Cardiac muscle cell (in vitro differentiated cells and primary cell): ENCODE measurements at regions not wholly inside any gene's neighbourhood (a gene's known extent, or its start where the extent isn't known, plus 50 kb on each side); places are given as distances from the start of the nearest gene placed in this dataset.

Experiments used
- DNase-seq, 2 donors: peaks; one replicate each; pipeline versions ENCODE4 v3.0.0 to v3.0.0-alpha.2; 2010 to 2017; ENCODE audit warnings: low read depth in 1 of 2, low spot score in 1 of 2
- H3K27ac ChIP-seq: fragments of 200-600 bp; sonication (generic); 2 replicates; pipeline ENCODE4 v1.5.1; 2016
- H3K27me3 ChIP-seq: fragments of 200-600 bp; sonication (generic); 2 replicates; pipeline ENCODE4 v1.6.0; 2016; ENCODE audit warnings: control low read depth
- H3K36me3 ChIP-seq: fragments of 200-600 bp; sonication (generic); 2 replicates; pipeline ENCODE4 v1.5.1; 2016; ENCODE audit warnings: control low read depth
- H3K4me1 ChIP-seq: fragments of 200-600 bp; sonication (generic); 2 replicates; pipeline ENCODE4 v1.8.1; 2017; ENCODE audit warnings: low read depth, mild to moderate bottlenecking, mixed run types
- H3K4me3 ChIP-seq: fragments of 200-600 bp; sonication (generic); 2 replicates; pipeline ENCODE4 v1.5.1; 2016; ENCODE audit warnings: mild to moderate bottlenecking
- H3K9me3 ChIP-seq: fragments of 200-600 bp; sonication (generic); 2 replicates; pipeline ENCODE4 v1.5.1; 2017; ENCODE audit warnings: low read depth, mild to moderate bottlenecking, control low read depth
- CTCF ChIP-seq: IDR thresholded peaks from 2 replicates; pipeline ENCODE4 v1.5.1; 2012; ENCODE audit warnings: low read depth, mild to moderate bottlenecking, low read length

- H3K36me3 ChIP-seq: no peaks in the 10 kb centered on the region
- H3K27me3 ChIP-seq: peaks cover 4% of the 10 kb centered on the region
- H3K4me1 ChIP-seq: no peaks in the 10 kb centered on the region
- no peak for TF ChIP-seq CTCF
- H3K4me3 ChIP-seq: no peak overlapping the region
- no peak overlapping the region for H3K27ac ChIP-seq
- H3K9me3 ChIP-seq: no peaks in the 10 kb centered on the region
- DNase-seq: no peak
Observed at GRCh38 chr6:105787747-105788146, 298.4 kb upstream of the PRDM1 start.

DNA sequence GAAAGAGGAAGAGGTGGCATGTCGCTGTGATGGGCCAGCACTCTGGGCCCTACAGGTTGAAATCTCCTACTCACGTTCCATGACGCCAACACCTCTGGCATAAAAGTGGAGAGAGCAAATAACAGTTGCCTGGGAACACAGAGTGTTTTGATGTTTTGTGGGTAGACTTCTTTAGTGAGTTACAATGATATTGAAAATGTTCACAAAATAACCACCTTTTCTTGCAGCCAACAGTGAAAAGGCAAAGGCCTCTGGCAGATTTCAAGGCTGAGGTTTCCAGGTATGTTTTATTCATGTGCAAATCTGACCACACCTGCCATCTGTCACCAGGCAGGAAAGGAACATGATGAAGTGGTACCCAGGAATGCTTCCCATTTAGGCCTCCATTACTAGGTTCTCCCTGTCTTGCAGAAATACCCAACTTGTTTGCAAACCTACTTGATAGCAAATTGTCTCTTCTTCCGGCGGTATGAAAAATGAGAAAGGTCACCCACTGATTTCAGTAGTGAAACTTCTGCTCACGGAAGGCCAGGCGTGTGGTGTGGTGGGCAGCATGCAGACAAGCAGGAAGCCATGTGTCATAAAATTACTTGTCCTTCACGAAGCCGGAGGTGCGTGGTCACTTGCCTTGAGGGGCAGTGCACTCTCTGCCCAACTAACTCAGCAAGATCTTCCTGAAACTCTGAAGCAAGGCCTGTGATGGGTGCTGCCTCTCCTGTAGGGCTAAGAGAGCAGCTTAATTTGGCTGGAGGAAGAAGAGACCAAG lies 299.1 kb upstream of the PRDM1 start:
- no peak for TF ChIP-seq CTCF
- H3K27me3 ChIP-seq: peaks cover 4% of the 10 kb centered on the region
- no peaks in the 10 kb centered on the region for H3K36me3 ChIP-seq
- no peak overlapping the region for H3K27ac ChIP-seq
- H3K4me3 ChIP-seq: no peak overlapping the region
- H3K4me1 ChIP-seq: no peaks in the 10 kb centered on the region
- no peak for DNase-seq
- no peaks in the 10 kb centered on the region for H3K9me3 ChIP-seq

- Histone ChIP-seq H3K36me3 (no peaks in the 10 kb centered on the region), H3K27me3 (peaks cover 4% of the 10 kb centered on the region)
Observed at GRCh38 chr6:105786449-105786848, 299.7 kb upstream of the PRDM1 start.

DNA sequence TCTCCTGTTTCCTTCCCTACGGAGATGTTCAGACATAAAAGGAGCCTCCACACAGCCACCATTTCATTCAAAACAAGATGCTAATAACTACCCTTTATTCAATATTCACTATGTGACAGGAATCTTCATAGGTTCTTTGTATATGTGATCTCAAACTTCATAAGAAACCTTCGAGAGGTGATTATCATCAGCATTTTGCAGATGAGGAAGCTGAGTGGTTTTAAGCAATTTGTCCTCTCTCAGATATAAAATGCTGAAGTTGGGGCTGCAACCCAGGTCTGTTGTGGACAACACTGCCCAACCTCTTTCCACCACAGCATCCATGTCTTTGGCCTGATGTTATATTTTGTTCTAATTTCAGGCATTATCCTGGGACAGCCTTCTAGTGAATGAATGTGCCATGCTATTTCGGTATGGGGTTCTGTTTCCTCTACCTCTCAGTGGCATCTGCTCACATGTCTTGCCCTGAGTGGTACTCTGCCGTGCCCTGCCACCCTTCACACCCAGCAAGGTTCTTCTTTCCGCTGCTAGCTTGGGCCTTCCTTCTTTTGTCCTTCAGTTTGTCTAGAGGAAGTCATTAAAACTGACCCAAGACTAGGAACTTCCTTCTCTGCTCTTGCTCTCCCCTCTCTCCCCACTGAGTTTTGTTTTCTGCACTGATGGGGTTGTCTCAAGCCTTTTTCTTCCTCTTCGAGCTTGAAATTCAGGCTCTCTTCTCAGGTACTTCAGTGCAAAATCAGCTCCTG lies 300.9 kb upstream of the PRDM1 start:
- Histone ChIP-seq H3K27ac (no peak overlapping the region), H3K27me3 (peaks cover 4% of the 10 kb centered on the region), H3K9me3 (no peaks in the 10 kb centered on the region), H3K4me1 (no peaks in the 10 kb centered on the region), H3K36me3 (no peaks in the 10 kb centered on the region), H3K4me3 (no peak overlapping the region)
- TF ChIP-seq CTCF: no peak
- DNase-seq: no peak

More at GRCh38 chr6:105786449-105786848, 299.7 kb upstream of the PRDM1 start:
- Histone ChIP-seq H3K27ac (no peak overlapping the region), H3K4me3 (no peak overlapping the region), H3K9me3 (no peaks in the 10 kb centered on the region), H3K4me1 (no peaks in the 10 kb centered on the region)
- TF ChIP-seq CTCF: no peak
- DNase-seq: no peak

GRCh38 chr6:105784179-105784578 lies 302.0 kb upstream of the PRDM1 start:
- Histone ChIP-seq H3K27me3 (peaks cover 4% of the 10 kb centered on the region), H3K27ac (no peak overlapping the region), H3K36me3 (no peaks in the 10 kb centered on the region), H3K4me1 (no peaks in the 10 kb centered on the region), H3K9me3 (no peaks in the 10 kb centered on the region), H3K4me3 (no peak overlapping the region)
- no peak for TF ChIP-seq CTCF
- no peak for DNase-seq
